Osteoblast (primary cell): ENCODE measurements at regions not wholly inside any gene's neighbourhood (a gene's known extent, or its start where the extent isn't known, plus 50 kb on each side); places are given as distances from the start of the nearest gene placed in this dataset.
"Not testable (repeated sequence)": the region's sequence is repeated elsewhere in the genome, so short reads cannot be mapped to it uniquely, and the experiment has no call there.

ENCODE experiments used
- DNase-seq: peaks from one replicate; pipeline ENCODE4 v3.0.0; 2011; ENCODE audit warnings: low spot score, mixed read lengths; ENCODE audit not compliant: insufficient read length; ENCODE audit errors: missing footprints
- H2AFZ ChIP-seq: 2 replicates; pipeline ENCODE4 v1.6.0; 2011; ENCODE audit warnings: mild to moderate bottlenecking, low read length
- H3K27ac ChIP-seq: 2 replicates; pipeline ENCODE4 v1.5.1; 2011; ENCODE audit warnings: mild to moderate bottlenecking, low read depth, low read length, moderate library complexity
- H3K27me3 ChIP-seq: 2 replicates; pipeline ENCODE4 v1.6.0; 2012; ENCODE audit warnings: mild to moderate bottlenecking, control low read depth, inconsistent platforms, low read length, moderate library complexity; ENCODE audit not compliant: insufficient read depth
- H3K36me3 ChIP-seq: 2 replicates; pipeline ENCODE4 v1.5.1; 2011; ENCODE audit warnings: mild to moderate bottlenecking, low read length, control low read depth, moderate library complexity; ENCODE audit not compliant: insufficient read depth
- H3K4me1 ChIP-seq: 2 replicates; pipeline ENCODE4 v1.5.1; 2011; ENCODE audit warnings: mild to moderate bottlenecking, low read length, control low read depth, moderate library complexity; ENCODE audit not compliant: insufficient read depth
- H3K4me2 ChIP-seq: 2 replicates; pipeline ENCODE4 v1.6.0; 2011; ENCODE audit warnings: mild to moderate bottlenecking, low read length; ENCODE audit not compliant: insufficient read depth
- H3K4me3 ChIP-seq: fragments of 200-600 bp; sonication (generic); 3 replicates; pipeline ENCODE4 v1.5.1; 2012; ENCODE audit warnings: mild to moderate bottlenecking, low read length, inconsistent platforms; ENCODE audit not compliant: insufficient read depth
- H3K79me2 ChIP-seq: 2 replicates; pipeline ENCODE4 v1.6.0; 2012; ENCODE audit warnings: mild to moderate bottlenecking, low read length, control low read depth, inconsistent platforms; ENCODE audit not compliant: insufficient read depth
- H3K9me3 ChIP-seq: 2 replicates; pipeline ENCODE4 v1.5.1; 2011; ENCODE audit warnings: low read depth, low read length, control low read depth
- H4K20me1 ChIP-seq: 2 replicates; pipeline ENCODE4 v1.6.0; 2012; ENCODE audit warnings: mild to moderate bottlenecking, low read length, control low read depth; ENCODE audit not compliant: insufficient read depth
- CTCF ChIP-seq: IDR thresholded peaks from 2 replicates; pipeline ENCODE4 v1.5.1; 2011; ENCODE audit warnings: mild to moderate bottlenecking, low read depth, low read length, moderate library complexity; ENCODE audit errors: extremely low read depth

- Histone ChIP-seq H3K4me3 (no peak overlapping the region), H3K4me1 (no peaks in the 10 kb centered on the region), H2AFZ (no peak overlapping the region), H3K79me2 (no peaks in the 10 kb centered on the region), H3K27me3 (no peaks in the 10 kb centered on the region), H3K27ac (no peak overlapping the region), H4K20me1 (no peaks in the 10 kb centered on the region), H3K36me3 (no peaks in the 10 kb centered on the region), H3K4me2 (no peak overlapping the region), H3K9me3 (no peaks in the 10 kb centered on the region)
- no peak for TF ChIP-seq CTCF
- no peak for DNase-seq
Measured at GRCh38 chr11:42786981-42787380, 524.8 kb upstream of the API5 start.

GRCh38 chr11:42795483-42795882 is 516.3 kb upstream of the API5 start:
- not testable (repeated sequence) for H3K4me2 ChIP-seq, H3K9me3 ChIP-seq, H3K4me1 ChIP-seq, DNase-seq, H4K20me1 ChIP-seq, H3K79me2 ChIP-seq, H3K27me3 ChIP-seq, H3K36me3 ChIP-seq, H2AFZ ChIP-seq, H3K4me3 ChIP-seq, H3K27ac ChIP-seq

GRCh38 chr11:42800041-42800440 is 511.8 kb upstream of the API5 start:
- Histone ChIP-seq H3K79me2 (no peaks in the 10 kb centered on the region), H2AFZ (no peak overlapping the region), H3K27me3 (no peaks in the 10 kb centered on the region), H3K4me3 (no peak overlapping the region), H3K4me1 (no peaks in the 10 kb centered on the region), H3K36me3 (no peaks in the 10 kb centered on the region), H3K4me2 (no peak overlapping the region), H4K20me1 (no peaks in the 10 kb centered on the region), H3K9me3 (no peaks in the 10 kb centered on the region), H3K27ac (no peak overlapping the region)
- TF ChIP-seq CTCF: no peak
- DNase-seq: no peak

- H3K9me3 ChIP-seq: no peaks in the 10 kb centered on the region
- H3K36me3 ChIP-seq: no peaks in the 10 kb centered on the region
- H2AFZ ChIP-seq: no peak overlapping the region
- no peaks in the 10 kb centered on the region for H3K79me2 ChIP-seq
- H3K27ac ChIP-seq: no peak overlapping the region
- no peaks in the 10 kb centered on the region for H4K20me1 ChIP-seq
- TF ChIP-seq CTCF: no peak
- H3K27me3 ChIP-seq: no peaks in the 10 kb centered on the region
- H3K4me3 ChIP-seq: no peak overlapping the region
- no peaks in the 10 kb centered on the region for H3K4me1 ChIP-seq
- DNase-seq: no peak
- no peak overlapping the region for H3K4me2 ChIP-seq
Measured at GRCh38 chr11:42802201-42802899, 509.4 kb upstream of the API5 start.
